Thoracic aorta (tissue), 2 donors: ENCODE measurements at regions not wholly inside any gene's neighbourhood (a gene's known extent, or its start where the extent isn't known, plus 50 kb on each side); places are given as distances from the start of the nearest gene placed in this dataset.

Experiments
- ATAC-seq: fragments of 150-250 bp; one replicate; pipeline ENCODE4 v1.8.0; 2017; ENCODE audit warnings: low read depth; ENCODE audit not compliant: insufficient number of reproducible peaks, low FRiP score
- DNase-seq: peaks from one replicate; pipeline ENCODE4 v3.0.0-alpha.2; 2020; ENCODE audit warnings: low spot score
- H3K27ac ChIP-seq, 2 donors: fragments of 200-600 bp; sonication (generic); 1 replicate in 1 of 2; 2 replicates in 1 of 2; pipeline ENCODE4 v1.5.1; 2016; ENCODE audit warnings: mild to moderate bottlenecking in 2 of 2, moderate library complexity in 2 of 2
- H3K27me3 ChIP-seq: fragments of 200-600 bp; sonication (generic); replicated peaks from 2 replicates; pipeline ENCODE4 v1.6.0; 2016; ENCODE audit warnings: mild to moderate bottlenecking; ENCODE audit not compliant: insufficient read depth
- H3K36me3 ChIP-seq: fragments of 200-600 bp; sonication (generic); one replicate; pipeline ENCODE4 v1.5.1; 2016
- H3K4me1 ChIP-seq, 2 donors: fragments of 200-600 bp; sonication (generic); 1 replicate in 1 of 2; 2 replicates in 1 of 2; pipeline versions ENCODE4 v1.5.1 to v1.6.0; 2016; ENCODE audit warnings: low read depth in 2 of 2, mild to moderate bottlenecking in 1 of 2; ENCODE audit not compliant: control insufficient read depth in 1 of 2
- H3K4me3 ChIP-seq: fragments of 200-600 bp; sonication (generic); 2 replicates; pipeline ENCODE4 v1.5.1; 2016; ENCODE audit warnings: mild to moderate bottlenecking
- H3K9me3 ChIP-seq: fragments of 200-600 bp; sonication (generic); 2 replicates; pipeline ENCODE4 v1.5.1; 2016
- CTCF ChIP-seq: fragments of 200-600 bp; sonication (generic); IDR thresholded peaks from one replicate; pipeline ENCODE4 v1.5.1; 2019; ENCODE audit warnings: antibody characterized with exemption

- H3K36me3 ChIP-seq: no peaks in the 10 kb centered on the region
- H3K4me3 ChIP-seq: no peak overlapping the region
- no peaks in the 10 kb centered on the region for H3K9me3 ChIP-seq
- ATAC-seq (no peak), DNase-seq (no peak)
- no peaks in the 10 kb centered on the region for H3K27me3 ChIP-seq
- TF ChIP-seq CTCF: no peak
- H3K27ac ChIP-seq: no peak overlapping the region
- no peaks in the 10 kb centered on the region for H3K4me1 ChIP-seq
These were observed 386.4 kb upstream of the SLC14A2 start for GRCh38 chr18:45228796-45229388.

- TF ChIP-seq CTCF: no peak
- H3K4me3 ChIP-seq: no peak overlapping the region
These were observed 383.7 kb upstream of the SLC14A2 start for GRCh38 chr18:45231617-45232016.

GRCh38 chr18:45232061-45232460 is 383.2 kb upstream of the SLC14A2 start:
- Histone ChIP-seq H3K9me3 (no peaks in the 10 kb centered on the region), H3K36me3 (no peaks in the 10 kb centered on the region), H3K4me1 (no peaks in the 10 kb centered on the region), H3K4me3 (no peak overlapping the region), H3K27me3 (no peaks in the 10 kb centered on the region), H3K27ac (no peak overlapping the region)
- no peak for TF ChIP-seq CTCF
- ATAC-seq (no peak), DNase-seq (no peak)

More at GRCh38 chr18:45231617-45232016, 383.7 kb upstream of the SLC14A2 start:
- Histone ChIP-seq H3K27me3 (no peaks in the 10 kb centered on the region), H3K27ac (no peak overlapping the region), H3K4me1 (no peaks in the 10 kb centered on the region), H3K9me3 (no peaks in the 10 kb centered on the region), H3K36me3 (no peaks in the 10 kb centered on the region)
- DNase-seq: no peak
- ATAC-seq: no peak

- ATAC-seq: no peak
These were observed 378.6 kb upstream of the SLC14A2 start for GRCh38 chr18:45236676-45237075.

More at GRCh38 chr18:45236676-45237075, 378.6 kb upstream of the SLC14A2 start:
- DNase-seq: no peak
- Histone ChIP-seq H3K27me3 (no peaks in the 10 kb centered on the region), H3K27ac (no peak overlapping the region), H3K9me3 (no peaks in the 10 kb centered on the region), H3K36me3 (no peaks in the 10 kb centered on the region), H3K4me1 (peaks cover 3 to 10% of the 10 kb centered on the region in 2 donors), H3K4me3 (no peak overlapping the region)
- TF ChIP-seq CTCF: no peak
